Neural crest cell (in vitro differentiated cells): ENCODE measurements at regions not wholly inside any gene's neighbourhood (a gene's known extent, or its start where the extent isn't known, plus 50 kb on each side); places are given as distances from the start of the nearest gene placed in this dataset.

ENCODE experiments used
- DNase-seq: peaks from one replicate; pipeline ENCODE4 v3.0.0; 2021; ENCODE audit warnings: low read depth, mixed read lengths, low spot score
- H3K27ac Mint-ChIP-seq: one replicate; pipeline ENCODE4 v1.8.0; 2021; ENCODE audit warnings: mild to moderate bottlenecking, mixed read lengths; ENCODE audit not compliant: unreplicated experiment
- H3K27me3 Mint-ChIP-seq: 2 replicates; pipeline ENCODE4 v1.8.0; 2021; ENCODE audit warnings: low read depth, mild to moderate bottlenecking, mixed read lengths
- H3K36me3 Mint-ChIP-seq: 2 replicates; pipeline ENCODE4 v1.8.0; 2021; ENCODE audit warnings: low read depth, mild to moderate bottlenecking, mixed read lengths
- H3K4me1 Mint-ChIP-seq: 2 replicates; pipeline ENCODE4 v1.8.0; 2021; ENCODE audit warnings: mixed read lengths
- H3K4me3 Mint-ChIP-seq: one replicate; pipeline ENCODE4 v1.8.0; 2021; ENCODE audit warnings: mild to moderate bottlenecking, mixed read lengths
- H3K9me3 Mint-ChIP-seq: 2 replicates; pipeline ENCODE4 v1.8.0; 2021; ENCODE audit warnings: mixed read lengths
- TF ChIP-seq, protein P1 (sequence below): fragments of 200-600 bp; sonication (generic); conservative IDR thresholded peaks from 2 replicates; pipeline ENCODE4 v1.5.0; 2021; ENCODE audit warnings: antibody characterized with exemption, mild to moderate bottlenecking

DNA sequence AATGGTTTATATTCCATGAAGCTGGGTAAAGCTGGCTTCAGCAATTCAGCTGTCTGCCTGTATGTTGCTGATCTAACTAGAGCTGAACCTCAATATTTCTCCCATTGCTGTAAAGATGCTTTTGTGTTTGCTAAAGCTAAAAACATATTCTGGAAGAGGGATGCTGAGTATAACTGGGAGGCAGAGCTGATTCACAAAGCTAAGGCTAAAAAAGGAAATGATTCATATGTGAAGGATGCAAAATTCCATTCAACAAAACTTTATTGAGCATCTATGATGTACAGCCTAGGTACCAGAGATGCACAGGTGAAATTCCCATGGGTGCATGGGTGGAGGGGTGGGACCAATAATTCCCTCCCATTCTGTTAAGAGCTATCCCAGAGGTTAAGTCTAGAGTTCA lies 193.9 kb downstream of the KIF18A start:
- Mint-ChIP-seq H3K36me3 (no peaks in the 10 kb centered on the region), H3K4me3 (no peak overlapping the region), H3K27me3 (peaks cover 9% of the 10 kb centered on the region), H3K4me1 (no peaks in the 10 kb centered on the region), H3K27ac (no peak overlapping the region), H3K9me3 (no peaks in the 10 kb centered on the region)
- TF ChIP-seq, protein P1, sequence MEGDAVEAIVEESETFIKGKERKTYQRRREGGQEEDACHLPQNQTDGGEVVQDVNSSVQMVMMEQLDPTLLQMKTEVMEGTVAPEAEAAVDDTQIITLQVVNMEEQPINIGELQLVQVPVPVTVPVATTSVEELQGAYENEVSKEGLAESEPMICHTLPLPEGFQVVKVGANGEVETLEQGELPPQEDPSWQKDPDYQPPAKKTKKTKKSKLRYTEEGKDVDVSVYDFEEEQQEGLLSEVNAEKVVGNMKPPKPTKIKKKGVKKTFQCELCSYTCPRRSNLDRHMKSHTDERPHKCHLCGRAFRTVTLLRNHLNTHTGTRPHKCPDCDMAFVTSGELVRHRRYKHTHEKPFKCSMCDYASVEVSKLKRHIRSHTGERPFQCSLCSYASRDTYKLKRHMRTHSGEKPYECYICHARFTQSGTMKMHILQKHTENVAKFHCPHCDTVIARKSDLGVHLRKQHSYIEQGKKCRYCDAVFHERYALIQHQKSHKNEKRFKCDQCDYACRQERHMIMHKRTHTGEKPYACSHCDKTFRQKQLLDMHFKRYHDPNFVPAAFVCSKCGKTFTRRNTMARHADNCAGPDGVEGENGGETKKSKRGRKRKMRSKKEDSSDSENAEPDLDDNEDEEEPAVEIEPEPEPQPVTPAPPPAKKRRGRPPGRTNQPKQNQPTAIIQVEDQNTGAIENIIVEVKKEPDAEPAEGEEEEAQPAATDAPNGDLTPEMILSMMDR, result no peak
- no peak for DNase-seq

DNA sequence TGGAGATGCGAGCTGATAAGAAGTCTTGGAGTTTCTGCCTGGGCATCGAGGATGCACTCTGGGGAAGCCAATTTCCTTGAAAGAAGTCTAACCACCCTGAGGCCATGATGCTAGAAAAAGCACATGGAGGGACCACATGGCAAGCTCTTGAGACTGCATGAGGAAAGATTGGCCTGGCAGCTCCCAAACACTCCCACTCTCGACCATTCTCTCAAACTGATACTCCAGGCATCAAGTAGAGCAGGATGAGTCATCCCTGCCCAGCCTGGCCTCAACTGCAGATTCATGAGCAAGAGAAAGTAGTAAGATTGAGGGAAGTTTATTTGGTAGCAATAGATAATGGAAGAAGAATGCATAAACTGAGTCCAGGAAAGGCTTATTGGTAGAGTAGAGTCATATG lies 194.3 kb downstream of the KIF18A start:
- Mint-ChIP-seq H3K27me3 (peaks cover 9% of the 10 kb centered on the region), H3K4me1 (no peaks in the 10 kb centered on the region), H3K9me3 (no peaks in the 10 kb centered on the region), H3K36me3 (no peaks in the 10 kb centered on the region), H3K4me3 (no peak overlapping the region), H3K27ac (no peak overlapping the region)
- DNase-seq, result no peak
- TF ChIP-seq, protein P1, result no peak

DNA sequence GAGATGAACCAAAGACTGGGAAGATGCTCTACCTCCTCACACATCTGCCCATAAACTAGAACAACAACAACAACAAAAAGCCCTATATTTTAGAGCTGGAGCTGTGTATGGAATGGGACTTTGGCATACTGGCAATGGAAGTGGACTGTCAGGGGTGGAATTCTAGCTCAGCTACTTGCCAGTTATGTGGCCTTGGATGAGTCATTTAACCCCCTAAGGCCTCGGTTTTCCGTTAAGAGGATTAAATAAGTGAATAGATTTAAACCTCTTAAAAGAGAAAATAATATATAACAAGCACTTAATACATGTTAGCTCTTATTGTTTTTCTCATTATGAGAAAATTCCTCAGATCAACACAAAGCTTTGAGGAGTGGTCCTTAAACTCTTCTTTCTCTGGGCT lies 195.0 kb downstream of the KIF18A start:
- H3K27ac Mint-ChIP-seq, result no peak overlapping the region
- H3K27me3 Mint-ChIP-seq, result peaks cover 15% of the 10 kb centered on the region
- no peak for DNase-seq
- TF ChIP-seq, protein P1, result no peak
- no peaks in the 10 kb centered on the region for H3K9me3 Mint-ChIP-seq
- no peak overlapping the region for H3K4me3 Mint-ChIP-seq
- H3K36me3 Mint-ChIP-seq, result no peaks in the 10 kb centered on the region
- no peaks in the 10 kb centered on the region for H3K4me1 Mint-ChIP-seq

DNA sequence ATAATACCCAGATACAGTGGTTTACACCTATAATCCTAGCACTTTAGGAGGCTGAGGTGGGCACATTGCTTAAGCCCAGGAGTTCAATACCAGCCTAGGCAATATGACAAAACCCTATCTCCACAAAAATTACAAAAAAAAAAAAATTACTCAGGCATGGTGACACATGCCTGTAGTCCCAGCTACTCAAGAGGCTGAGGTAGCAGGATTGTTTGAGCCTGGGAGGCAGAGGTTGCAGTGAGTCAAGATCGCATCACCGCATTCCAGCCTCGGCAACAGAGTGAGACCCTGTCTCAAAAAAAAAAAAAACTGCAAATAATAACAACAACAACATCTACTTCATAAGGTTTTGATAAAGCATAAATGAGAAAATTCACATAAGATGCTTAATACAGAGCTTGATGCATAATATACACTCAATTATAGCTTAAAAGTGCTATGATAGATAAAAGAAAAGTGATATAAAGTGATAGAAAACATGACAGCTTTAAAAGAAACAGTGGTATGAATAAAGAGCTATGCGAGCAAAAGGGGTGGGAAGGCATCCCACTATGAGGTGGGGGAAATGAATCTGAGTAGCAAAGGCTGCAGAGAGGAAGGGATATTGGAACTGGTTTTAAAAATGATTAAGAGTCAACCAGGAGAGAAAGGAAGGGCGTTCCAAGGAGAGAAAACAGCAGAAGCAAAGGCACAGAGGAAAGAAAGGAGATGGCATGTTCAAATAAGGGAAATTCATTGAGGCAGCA lies 197.6 kb downstream of the KIF18A start:
- H3K36me3 Mint-ChIP-seq, result no peaks in the 10 kb centered on the region
- H3K4me1 Mint-ChIP-seq, result no peaks in the 10 kb centered on the region
- H3K27me3 Mint-ChIP-seq, result peaks cover 15% of the 10 kb centered on the region
- no peak for DNase-seq
- H3K4me3 Mint-ChIP-seq, result no peak overlapping the region
- H3K9me3 Mint-ChIP-seq, result no peaks in the 10 kb centered on the region
- no peak overlapping the region for H3K27ac Mint-ChIP-seq
- TF ChIP-seq, protein P1, result no peak

DNA sequence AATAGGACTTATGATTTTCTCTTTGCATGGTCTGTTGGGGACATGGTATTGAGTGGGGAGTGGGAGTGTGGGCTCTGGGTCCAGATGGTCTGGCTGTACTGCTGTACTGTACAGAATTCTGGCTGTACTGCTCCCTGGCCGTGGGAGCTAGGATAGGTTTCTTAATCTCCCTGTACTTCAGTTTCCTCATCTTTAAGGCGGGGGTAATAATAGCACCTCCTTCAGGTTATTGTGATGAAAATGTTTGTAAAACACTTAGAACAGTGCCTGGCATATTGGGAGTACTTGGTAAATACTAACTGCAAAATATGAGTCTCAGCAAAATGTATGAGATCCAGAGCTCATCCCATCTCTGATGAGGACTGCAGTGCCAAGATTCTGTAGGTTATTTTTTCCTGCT lies 198.6 kb downstream of the KIF18A start:
- no peaks in the 10 kb centered on the region for H3K9me3 Mint-ChIP-seq
- no peak for DNase-seq
- no peaks in the 10 kb centered on the region for H3K4me1 Mint-ChIP-seq
- peaks cover 15% of the 10 kb centered on the region for H3K27me3 Mint-ChIP-seq
- H3K36me3 Mint-ChIP-seq, result no peaks in the 10 kb centered on the region
- TF ChIP-seq, protein P1, result no peak
- no peak overlapping the region for H3K27ac Mint-ChIP-seq
- no peak overlapping the region for H3K4me3 Mint-ChIP-seq
